ENCODE measurements at regions not wholly inside any gene's neighbourhood (a gene's known extent, or its start where the extent isn't known, plus 50 kb on each side); places are given as distances from the start of the nearest gene placed in this dataset.

GRCh38 chr20:24859539-24859938 lies 89.5 kb upstream of the CST7 start:
- no peak for DNase-seq (ENCODE audit: low read depth)
- TF ChIP-seq CTCF (IDR thresholded peaks at IDR 0.05; ENCODE audit: low read depth, low read length, missing control alignments): no peak
- H3K4me3 ChIP-seq (ENCODE audit: low read depth, low read length): no peak overlapping the region
- in situ Hi-C loops (cut with HindIII; ENCODE audit: low sequenced_read_pairs): no loop called here

- no peak for TF ChIP-seq CTCF (IDR thresholded peaks at IDR 0.05; ENCODE audit: low read depth, low read length, missing control alignments)
- in situ Hi-C loops (cut with HindIII; ENCODE audit: low sequenced_read_pairs): no loop called here
- DNase-seq (ENCODE audit: low read depth): no peak
- no peak overlapping the region for H3K4me3 ChIP-seq (ENCODE audit: low read depth, low read length)
These were observed 86.9 kb upstream of the CST7 start for GRCh38 chr20:24862186-24862585.

GRCh38 chr20:24862606-24863005 lies 86.5 kb upstream of the CST7 start:
- no peak overlapping the region for H3K4me3 ChIP-seq (ENCODE audit: low read depth, low read length)
- DNase-seq (ENCODE audit: low read depth): no peak
- no peak for TF ChIP-seq CTCF (IDR thresholded peaks at IDR 0.05; ENCODE audit: low read depth, low read length, missing control alignments)
- in situ Hi-C loops (cut with HindIII; ENCODE audit: low sequenced_read_pairs): no loop called here

- no peak overlapping the region for H3K4me3 ChIP-seq (ENCODE audit: low read depth, low read length)
- peak; percentile 72 for DNase-seq (ENCODE audit: low read depth)
- TF ChIP-seq CTCF (IDR thresholded peaks at IDR 0.05; ENCODE audit: low read depth, low read length, missing control alignments): no peak
- in situ Hi-C loops (cut with HindIII; ENCODE audit: low sequenced_read_pairs): no loop called here
These were observed 85.7 kb upstream of the CST7 start for GRCh38 chr20:24863356-24863755.

- H3K4me3 ChIP-seq (ENCODE audit: low read depth, low read length): no peak overlapping the region
- in situ Hi-C loops (cut with HindIII; ENCODE audit: low sequenced_read_pairs): no loop called here
- no peak for TF ChIP-seq CTCF (IDR thresholded peaks at IDR 0.05; ENCODE audit: low read depth, low read length, missing control alignments)
- no peak for DNase-seq (ENCODE audit: low read depth)
These were observed 83.1 kb upstream of the CST7 start for GRCh38 chr20:24866008-24866407.

- DNase-seq (ENCODE audit: low read depth): no peak
- in situ Hi-C loops (cut with HindIII; ENCODE audit: low sequenced_read_pairs): no loop called here
- no peak for TF ChIP-seq CTCF (IDR thresholded peaks at IDR 0.05; ENCODE audit: low read depth, low read length, missing control alignments)
- no peak overlapping the region for H3K4me3 ChIP-seq (ENCODE audit: low read depth, low read length)
These were observed 82.3 kb upstream of the CST7 start for GRCh38 chr20:24866742-24867141.

GRCh38 chr20:24867556-24867955 lies 81.5 kb upstream of the CST7 start:
- no peak for DNase-seq (ENCODE audit: low read depth)
- no peak overlapping the region for H3K4me3 ChIP-seq (ENCODE audit: low read depth, low read length)
- TF ChIP-seq CTCF (IDR thresholded peaks at IDR 0.05; ENCODE audit: low read depth, low read length, missing control alignments): no peak
- in situ Hi-C loops (cut with HindIII; ENCODE audit: low sequenced_read_pairs): no loop called here
